ENCODE measurements at regions not wholly inside any gene's neighbourhood (a gene's known extent, or its start where the extent isn't known, plus 50 kb on each side); places are given as distances from the start of the nearest gene placed in this dataset.

DNA sequence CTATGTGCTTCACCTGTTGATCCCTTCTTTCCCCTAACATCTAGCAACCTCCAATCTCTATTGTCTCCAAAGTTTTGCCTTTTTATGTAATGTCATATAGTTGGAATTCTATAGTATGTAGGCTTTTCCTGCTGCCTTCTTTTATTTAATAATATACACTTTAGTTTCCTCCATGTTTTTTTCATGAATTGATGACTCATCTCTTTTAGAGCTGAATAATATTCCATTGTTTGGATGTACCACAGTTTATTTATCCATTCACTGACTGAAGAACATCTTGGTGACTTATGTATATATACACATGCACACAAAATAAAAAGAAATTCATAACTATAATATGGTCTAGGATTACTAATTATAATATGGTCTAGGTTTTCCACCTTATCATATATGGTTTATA, 1314.2 kb downstream of the OTOL1 start:
- DNase-seq (ENCODE audit: low read depth in 2 of 2), result no peak

DNA sequence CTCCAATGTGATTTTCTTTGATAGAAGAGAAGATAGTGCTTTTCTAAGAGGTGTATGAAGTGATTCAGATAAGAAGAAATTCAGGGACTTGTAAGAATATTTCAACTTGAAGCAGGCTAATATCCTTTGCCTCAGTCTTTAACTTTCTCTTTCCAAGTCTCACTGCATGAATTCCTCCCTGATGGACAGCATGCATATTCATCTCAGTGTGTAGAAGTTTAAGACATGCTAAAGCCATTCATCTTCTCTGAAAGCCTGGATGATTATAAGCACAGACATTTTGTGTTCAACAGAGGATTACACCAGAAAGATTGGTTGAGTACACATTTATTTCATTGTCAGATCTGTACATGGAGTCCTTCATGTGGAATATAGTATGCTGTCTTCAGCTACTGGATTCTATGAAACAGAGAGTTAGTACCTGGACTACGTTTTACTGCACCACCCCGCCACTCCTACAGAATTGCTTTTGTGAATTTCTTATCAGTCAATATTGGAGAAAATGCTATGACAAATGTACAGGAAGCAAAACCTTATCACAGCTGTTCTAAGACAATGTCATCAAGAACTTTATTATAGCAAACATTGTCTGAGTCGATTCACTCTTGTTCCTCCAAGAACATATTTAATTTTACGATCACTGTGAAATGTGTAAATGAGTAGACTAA, 1346.1 kb downstream of the OTOL1 start:
- DNase-seq (ENCODE audit: low read depth in 2 of 2), result no peak

DNA sequence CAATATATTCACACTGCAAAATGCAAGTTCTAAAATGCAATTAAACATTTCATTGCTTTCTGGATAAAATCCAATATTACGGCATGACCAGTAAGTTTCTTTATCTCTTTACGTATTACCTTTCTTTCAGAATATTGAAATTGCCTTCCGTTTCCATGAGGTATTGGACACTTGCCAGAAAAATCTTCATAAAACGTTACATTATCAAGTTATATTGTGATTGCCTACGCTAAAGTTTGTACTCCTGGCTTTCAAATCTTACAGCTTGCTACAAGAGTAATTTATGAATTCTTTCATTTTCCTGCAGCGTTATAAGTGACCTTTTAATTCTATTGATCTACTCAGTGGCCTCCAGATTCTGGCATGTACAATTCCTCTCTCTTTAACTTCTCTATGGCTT, 1349.3 kb downstream of the OTOL1 start:
- DNase-seq (ENCODE audit: low read depth in 2 of 2), result no peak

DNA sequence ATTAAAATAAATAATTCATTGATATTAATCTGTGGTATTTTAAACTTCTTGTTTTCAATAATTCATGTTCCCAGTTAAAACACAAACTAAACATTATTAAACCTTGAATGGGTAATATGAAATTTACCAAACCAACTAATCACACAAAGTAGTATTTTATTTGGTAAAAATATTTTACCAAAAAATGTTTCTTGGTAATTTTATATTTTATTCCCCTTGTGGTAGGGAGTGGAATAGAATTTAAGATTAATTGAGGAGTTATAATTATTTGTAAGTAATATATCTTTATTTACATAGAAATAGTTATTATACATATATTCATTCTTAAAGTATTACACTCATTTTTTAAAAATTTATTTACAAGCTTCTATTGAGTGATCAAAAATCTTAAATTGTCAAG, 1350.9 kb downstream of the OTOL1 start:
- DNase-seq (ENCODE audit: low read depth in 2 of 2), result no peak

DNA sequence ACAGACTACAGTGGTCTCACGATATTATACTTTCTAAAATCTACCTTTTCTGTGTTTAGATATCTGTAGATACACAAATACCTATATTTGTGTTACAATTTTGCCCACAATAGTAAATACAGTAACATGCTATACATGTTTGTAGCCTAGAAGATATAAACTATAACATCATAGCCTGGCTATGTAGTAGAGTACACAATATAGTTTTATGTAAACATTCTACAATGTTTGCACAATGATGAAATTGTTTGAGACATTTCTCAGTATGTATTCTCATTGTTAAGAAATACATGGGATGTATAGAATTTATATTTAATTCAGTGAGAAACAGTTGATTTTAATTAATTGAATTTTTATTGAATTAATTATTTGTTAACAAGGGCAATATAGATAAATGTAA, 1367.0 kb downstream of the OTOL1 start:
- no peak for DNase-seq (ENCODE audit: low read depth in 2 of 2)

DNA sequence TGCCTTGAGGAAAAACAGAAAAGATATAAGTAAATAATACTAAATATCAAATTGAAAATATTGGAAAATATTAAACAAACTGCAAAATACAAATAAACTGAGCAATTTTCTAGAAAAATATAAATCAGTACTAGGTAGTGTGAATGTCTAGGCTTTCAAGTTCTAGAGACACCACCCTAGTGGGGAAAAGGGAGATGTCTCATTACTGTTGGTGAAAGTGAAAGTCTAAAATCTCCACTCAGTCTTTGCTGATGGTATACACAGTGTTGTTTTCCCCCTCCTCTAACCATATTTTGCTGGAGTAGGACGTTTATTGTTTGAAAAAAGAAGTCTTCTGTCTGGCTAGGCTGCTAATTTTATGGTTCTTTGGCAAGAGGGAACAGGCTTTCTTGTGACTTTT, 1368.9 kb downstream of the OTOL1 start:
- no peak for DNase-seq (ENCODE audit: low read depth in 2 of 2)

DNA sequence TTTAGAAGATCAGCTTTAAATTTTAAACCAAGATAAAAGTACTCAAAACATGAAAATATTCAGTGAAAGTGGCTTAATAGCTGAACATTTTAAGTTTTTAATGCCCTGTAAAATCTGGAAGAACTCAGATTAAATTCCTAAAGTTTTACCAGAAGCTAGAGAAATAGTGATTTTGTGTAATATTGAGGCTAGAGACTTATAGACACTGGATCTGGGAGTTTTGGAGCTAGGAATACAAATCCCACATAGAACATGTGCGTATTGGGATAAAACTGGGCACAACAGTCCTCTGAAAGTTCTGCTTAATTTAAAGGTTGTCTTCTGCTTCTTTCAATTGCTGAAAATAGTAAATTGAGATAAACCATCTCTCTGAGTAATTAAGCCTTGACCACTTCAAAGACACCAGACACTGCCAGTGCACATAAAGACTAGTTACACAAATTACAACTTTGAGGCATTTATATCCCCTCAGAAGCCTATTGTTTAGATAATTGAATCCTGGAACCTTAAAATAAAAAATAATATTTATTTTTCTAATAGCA, 1382.5 kb downstream of the OTOL1 start:
- DNase-seq (ENCODE audit: low read depth in 2 of 2), result no peak

DNA sequence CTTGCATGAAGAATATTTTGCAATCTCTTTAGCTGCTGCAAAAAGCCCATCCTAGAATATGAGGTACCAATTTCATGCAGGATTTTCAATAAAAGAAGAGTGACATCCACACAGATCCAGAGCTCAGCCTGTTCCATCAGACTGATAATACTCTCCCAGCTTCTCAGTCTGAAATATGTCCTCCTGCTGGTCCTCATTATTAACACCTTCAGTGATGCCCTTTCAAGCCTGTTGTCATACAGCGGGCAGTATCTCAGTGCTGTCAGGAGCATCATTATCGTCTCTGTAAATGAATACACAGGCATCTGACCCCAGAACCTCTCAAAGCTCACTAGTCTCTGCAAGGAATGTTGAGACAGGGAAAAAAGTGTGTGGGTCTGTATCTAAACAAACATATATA, 1387.8 kb downstream of the OTOL1 start:
- DNase-seq (ENCODE audit: low read depth in 2 of 2), result no peak

DNA sequence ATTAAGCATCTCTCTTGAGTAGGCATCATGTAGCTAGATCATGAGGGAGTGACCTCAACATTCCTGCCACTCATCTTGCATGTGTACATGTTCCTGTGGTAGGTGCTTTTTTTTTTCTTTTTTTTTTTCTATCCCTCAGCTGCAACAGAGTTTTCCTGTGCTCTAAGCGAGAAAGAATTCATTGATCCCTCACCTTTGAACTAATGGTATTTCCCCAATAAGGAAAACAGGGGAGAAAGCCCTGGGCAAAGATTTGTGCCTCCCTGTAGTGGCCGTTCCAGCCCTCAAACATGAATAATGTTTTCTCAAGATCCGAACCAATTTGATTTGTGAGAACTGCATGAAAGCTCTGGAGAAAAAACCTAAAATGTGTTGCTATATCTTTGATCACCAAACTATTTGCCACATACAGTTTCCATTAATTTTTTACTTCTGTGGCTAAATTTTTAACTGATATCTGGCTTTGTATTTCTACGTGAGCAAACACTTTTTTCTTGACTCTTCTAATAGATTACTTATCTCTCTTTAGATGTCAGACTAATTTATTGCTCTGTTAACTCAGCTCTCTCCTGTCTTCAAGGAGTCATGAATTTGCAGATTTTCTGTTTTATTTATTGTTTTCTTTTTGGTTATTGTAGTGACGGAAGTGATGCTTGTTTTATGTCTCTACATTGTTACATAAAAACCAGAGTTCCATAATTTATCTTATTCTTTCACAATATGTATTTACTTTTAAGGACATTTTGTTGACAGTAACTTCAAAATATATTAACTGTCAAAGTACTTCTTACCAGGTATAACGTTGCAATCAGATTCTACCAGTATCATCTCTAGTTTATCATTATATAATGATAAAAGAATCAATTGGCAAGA, 1396.5 kb downstream of the OTOL1 start:
- DNase-seq (ENCODE audit: low read depth in 2 of 2), result no peak

DNA sequence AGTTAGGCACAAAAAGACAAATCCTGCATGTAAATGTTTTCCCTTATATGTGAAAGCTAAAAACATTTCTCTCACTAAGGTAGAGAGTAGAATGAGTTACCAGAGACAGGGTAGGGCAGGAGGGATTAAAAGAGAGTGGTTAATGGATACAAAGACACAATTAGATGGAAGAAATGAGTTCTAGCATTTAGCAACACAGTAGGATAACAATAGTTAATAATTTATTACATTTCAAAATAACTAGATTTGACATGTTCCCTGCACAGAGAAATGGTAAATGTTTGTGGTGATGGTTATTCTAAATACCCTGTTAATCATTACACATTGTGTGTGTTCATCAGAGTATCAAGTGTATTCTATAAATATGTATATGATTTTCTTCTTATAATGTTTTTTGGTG, 1400.7 kb downstream of the OTOL1 start:
- no peak for DNase-seq (ENCODE audit: low read depth in 2 of 2)

DNA sequence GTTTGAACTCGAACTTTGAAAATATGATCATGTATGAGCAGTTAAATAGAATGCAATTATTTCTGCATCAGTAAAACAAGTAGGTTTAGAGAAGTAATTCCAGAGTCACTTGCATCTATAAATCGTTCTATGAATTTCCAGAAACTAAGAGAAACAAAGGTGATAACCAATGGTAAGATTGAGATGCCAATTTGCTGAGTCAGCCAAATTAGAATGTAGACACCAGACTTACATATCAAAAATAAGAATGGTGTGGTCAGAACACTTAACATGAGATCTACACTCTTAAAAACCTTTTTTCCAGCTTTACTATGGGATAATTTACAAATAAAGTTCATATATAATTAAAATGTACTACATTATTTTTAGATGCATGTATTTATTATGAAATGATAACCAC, 1435.9 kb downstream of the OTOL1 start:
- DNase-seq (ENCODE audit: low read depth in 2 of 2), result no peak

DNA sequence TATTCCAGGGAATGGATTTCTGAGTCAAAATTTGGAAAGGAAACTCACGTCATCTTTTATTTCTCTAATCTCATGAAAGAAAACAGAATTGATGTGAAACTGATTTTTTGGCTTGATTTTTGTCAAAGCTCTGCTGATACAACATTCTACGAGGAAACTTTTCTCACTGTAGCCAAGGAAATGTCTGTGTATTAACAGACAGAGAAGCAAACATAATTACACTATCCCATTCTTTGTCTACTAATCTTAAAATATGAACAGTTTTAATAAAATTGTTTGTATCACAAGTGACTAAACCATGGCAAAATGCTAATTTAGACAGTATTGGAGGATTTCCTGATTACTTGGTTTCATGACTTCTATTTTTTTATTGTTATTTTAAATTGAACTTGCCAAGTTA, 1437.0 kb downstream of the OTOL1 start:
- no peak for DNase-seq (ENCODE audit: low read depth in 2 of 2)

DNA sequence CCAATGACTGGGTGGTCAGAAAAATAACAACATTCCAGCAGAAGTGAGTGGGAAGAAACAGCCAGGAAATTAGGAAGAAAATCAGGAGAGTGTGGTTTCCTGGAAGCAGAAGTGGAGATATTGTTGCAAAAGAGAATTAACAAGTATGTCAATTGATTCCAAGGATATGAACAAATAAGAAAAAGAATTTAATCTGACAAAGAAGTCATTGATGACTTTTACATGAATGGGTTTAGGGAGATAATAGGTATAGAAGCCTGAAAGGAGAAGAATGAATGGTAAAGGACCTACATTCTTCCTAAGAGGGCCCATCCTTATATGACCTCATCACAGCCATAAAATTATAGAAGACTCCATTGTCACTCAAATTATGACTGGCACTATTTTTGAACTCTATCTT, 1440.1 kb downstream of the OTOL1 start:
- no peak for DNase-seq (ENCODE audit: low read depth in 2 of 2)

DNA sequence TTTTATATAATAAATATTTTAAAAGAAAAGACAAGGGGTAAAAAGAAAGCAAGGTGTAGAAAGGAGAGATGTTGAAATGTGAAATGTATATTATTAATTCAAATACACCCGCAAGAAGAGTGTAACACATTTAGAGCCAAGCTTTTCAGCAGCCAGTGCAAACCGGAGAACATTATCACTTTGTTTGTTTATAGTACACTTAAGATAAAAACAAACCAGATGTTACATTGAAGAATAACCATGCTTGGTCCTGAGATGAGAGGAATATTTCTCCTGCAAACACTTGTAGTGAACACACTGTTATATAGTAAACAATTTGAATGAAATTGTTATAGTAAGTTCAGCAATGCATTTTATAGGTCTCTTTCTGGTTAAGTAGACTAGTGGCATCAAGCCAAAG, 1441.5 kb downstream of the OTOL1 start:
- DNase-seq (ENCODE audit: low read depth in 2 of 2), result no peak

DNA sequence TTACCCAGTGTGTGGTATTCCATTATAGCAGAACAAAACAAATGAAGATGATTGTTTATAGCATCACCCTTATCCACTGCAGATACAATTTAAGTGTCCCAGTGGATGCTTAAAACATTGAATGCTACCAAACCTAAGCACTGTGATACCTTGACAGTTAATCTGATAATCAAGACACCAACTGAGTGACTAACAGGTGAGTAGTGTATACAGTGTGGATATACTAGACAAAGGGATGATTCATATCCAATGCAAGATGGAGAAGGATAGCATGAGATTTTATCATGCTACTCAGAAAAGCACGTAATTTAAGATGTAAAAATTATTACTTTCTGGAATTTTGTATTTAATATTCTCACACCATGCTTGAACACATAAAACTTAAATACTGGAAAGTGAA, 1449.0 kb downstream of the OTOL1 start:
- no peak for DNase-seq (ENCODE audit: low read depth in 2 of 2)

DNA sequence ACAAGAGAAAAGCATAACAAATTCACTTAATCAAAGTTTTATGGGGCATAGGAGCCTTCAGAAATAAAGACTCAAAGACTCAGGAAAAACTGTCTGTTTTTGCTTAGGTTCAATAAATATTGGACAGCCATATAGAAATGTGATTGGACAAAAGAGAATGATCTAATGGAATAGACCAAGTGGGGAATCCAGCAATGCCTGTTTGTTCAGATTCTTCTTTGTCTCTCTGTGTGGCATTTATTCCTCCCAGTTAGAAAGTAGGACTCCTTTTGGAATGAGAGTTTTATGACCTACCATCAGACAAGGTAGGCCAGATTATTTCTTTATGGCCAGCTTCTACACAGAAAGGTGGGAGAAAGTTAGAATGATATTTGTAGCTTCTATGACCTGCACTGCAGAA, 1460.1 kb downstream of the OTOL1 start:
- DNase-seq (ENCODE audit: low read depth in 2 of 2), result no peak

DNA sequence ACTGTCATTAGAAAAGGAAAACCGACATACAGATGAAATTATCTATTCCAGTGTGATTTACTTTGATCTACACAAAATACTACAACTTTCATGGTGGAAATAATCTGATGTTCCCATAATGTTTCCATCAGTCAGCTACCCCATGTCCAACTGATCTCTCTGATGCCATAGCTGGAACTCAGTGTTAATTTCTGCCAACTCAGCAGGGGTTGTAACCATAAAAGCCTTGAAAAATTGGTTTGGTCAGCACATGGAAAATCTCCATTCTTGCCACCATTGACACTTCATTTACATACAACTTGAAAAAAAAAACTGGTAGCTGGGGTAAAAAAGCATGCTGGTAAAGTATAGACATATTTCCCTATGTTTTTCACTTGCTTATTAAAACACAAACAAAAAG, 1463.7 kb downstream of the OTOL1 start:
- DNase-seq (ENCODE audit: low read depth in 2 of 2), result no peak

DNA sequence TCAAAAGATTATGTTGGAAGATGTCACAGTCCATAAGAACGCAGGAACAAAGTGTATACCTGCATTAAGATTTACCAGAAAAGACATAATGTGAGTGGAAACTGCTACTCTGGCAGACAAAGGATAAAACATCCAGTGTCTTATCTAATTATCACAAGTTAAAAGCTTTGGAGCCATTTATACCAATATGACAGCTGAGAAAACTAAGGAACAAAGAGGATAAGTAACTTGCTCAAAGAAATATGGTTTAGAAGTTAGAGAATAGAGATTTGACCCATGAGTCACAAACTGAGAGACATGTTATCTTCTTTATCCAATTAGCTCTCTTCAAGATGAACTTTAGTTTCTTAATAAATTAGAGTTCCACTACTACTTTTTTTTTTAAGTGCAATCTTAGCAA, 1473.7 kb downstream of the OTOL1 start:
- no peak for DNase-seq (ENCODE audit: low read depth in 2 of 2)

DNA sequence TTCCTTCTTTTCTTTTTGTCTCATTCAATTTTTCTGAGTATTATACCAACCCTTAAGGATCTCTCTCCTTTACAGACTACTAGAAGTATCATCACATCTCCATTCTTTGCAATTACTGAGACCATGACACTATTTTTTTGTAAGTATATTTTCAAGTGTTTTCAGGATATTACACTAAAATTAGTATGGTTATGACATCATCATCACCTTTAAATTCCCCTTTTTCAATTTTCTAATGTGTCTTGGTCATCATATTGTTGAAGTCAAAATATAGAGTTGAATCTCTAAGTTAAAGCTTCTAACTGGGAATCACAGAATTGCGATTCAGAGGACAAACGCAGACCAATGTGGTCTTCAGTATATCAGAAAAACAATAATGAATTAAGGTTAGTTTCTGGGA, 1475.1 kb downstream of the OTOL1 start:
- no peak for DNase-seq (ENCODE audit: low read depth in 2 of 2)

DNA sequence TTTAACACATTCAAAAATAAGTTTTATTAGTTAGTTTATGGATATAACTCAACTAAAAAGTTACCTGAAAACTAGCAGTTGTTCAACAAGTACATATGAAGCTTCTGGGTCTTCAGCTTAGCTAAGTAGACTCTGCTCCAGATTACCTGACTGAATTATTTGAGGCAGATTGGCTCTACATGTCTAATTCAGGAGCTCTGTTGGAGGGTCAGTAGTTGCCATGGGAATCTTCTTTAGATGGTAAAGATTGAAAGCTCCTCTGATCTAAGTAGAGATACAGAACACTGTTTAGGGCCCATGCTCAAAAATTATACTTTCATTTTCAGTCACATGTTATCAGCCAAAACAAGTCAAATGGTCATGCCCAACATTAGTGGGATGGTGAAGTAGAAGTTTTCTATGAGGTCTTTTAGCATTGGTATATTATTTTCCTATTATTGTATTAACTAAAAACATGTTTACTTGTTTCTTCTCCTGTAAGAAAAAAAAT, 1476.9 kb downstream of the OTOL1 start:
- no peak for DNase-seq (ENCODE audit: low read depth in 2 of 2)

DNA sequence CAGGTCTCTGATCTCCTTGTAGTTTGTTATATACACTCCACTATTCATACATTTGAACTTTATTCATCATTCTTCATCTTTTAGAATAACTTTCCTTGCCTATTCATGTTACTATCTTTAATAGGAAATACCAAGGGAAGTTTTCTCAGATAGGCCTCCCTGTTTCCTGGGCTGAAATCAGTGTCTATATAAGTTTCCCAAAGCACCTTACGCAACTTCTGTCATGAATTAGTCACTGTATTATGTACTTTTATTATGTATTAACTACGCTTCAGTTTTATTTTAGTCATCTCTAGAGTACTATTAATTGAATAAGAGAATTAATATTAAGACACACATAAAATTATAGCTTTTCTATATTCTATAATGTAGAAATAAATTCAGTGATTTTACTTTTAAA, 1481.5 kb downstream of the OTOL1 start:
- no peak for DNase-seq (ENCODE audit: low read depth in 2 of 2)

DNA sequence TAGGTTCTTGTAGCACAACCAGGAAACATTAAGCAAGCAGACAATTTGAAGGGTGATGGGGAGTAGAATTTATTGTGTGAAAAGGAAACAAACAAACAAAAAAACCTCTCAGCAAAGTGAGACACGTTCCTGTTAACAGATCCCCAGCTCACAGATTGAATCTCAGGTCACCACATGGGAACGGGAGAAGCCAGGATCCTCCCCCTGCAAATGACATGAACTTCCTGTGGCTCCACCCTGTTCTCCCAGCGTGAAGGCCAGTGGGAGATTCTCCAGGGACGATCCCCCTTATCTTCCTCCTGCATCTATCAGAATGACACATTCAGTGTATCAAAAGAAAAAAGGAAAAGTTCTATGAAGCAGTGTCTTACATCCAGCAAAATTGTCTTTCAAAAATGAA, 1488.1 kb downstream of the OTOL1 start:
- DNase-seq (ENCODE audit: low read depth in 2 of 2), result no peak
